Progenitor cell of endocrine pancreas (in vitro differentiated cells): ENCODE measurements at regions not wholly inside any gene's neighbourhood (a gene's known extent, or its start where the extent isn't known, plus 50 kb on each side); places are given as distances from the start of the nearest gene placed in this dataset.
"Not testable (repeated sequence)": the region's sequence is repeated elsewhere in the genome, so short reads cannot be mapped to it uniquely, and the experiment has no call there.

Source experiments
- DNase-seq: peaks from one replicate; pipeline ENCODE4 v3.0.0; 2021; ENCODE audit warnings: low spot score; ENCODE audit not compliant: unreplicated experiment
- H3K27ac Mint-ChIP-seq: 2 replicates; pipeline ENCODE4 v1.8.0; 2021; ENCODE audit warnings: mild to moderate bottlenecking, moderate library complexity, mixed read lengths
- H3K27me3 Mint-ChIP-seq: 2 replicates; pipeline ENCODE4 v1.8.0; 2021; ENCODE audit warnings: mixed read lengths
- H3K36me3 Mint-ChIP-seq: 2 replicates; pipeline ENCODE4 v1.8.0; 2022; ENCODE audit warnings: mixed read lengths; ENCODE audit not compliant: insufficient read depth
- H3K4me1 Mint-ChIP-seq: 2 replicates; pipeline ENCODE4 v1.8.0; 2021; ENCODE audit warnings: low read depth, mixed read lengths
- H3K4me3 Mint-ChIP-seq: 2 replicates; pipeline ENCODE4 v1.8.0; 2021; ENCODE audit warnings: low read depth, mild to moderate bottlenecking, moderate library complexity, mixed read lengths
- H3K9me3 Mint-ChIP-seq: 2 replicates; pipeline ENCODE4 v1.8.0; 2021; ENCODE audit warnings: low read depth, mixed read lengths
- CTCF ChIP-seq: fragments of 200-600 bp; sonication (generic); IDR thresholded peaks from one replicate; pipeline ENCODE4 v1.5.0; 2021; ENCODE audit warnings: antibody characterized with exemption, mild to moderate bottlenecking; ENCODE audit not compliant: unreplicated experiment

- Mint-ChIP-seq H3K4me1 (peaks cover 2% of the 10 kb centered on the region), H3K27me3 (peaks cover 42% of the 10 kb centered on the region), H3K36me3 (no peaks in the 10 kb centered on the region), H3K9me3 (no peaks in the 10 kb centered on the region), H3K4me3 (no peak overlapping the region), H3K27ac (no peak overlapping the region)
- TF ChIP-seq CTCF = no peak
- no peak for DNase-seq
These were observed 74.6 kb upstream of the TAB2 start for GRCh38 chr6:149242883-149243282.

DNA sequence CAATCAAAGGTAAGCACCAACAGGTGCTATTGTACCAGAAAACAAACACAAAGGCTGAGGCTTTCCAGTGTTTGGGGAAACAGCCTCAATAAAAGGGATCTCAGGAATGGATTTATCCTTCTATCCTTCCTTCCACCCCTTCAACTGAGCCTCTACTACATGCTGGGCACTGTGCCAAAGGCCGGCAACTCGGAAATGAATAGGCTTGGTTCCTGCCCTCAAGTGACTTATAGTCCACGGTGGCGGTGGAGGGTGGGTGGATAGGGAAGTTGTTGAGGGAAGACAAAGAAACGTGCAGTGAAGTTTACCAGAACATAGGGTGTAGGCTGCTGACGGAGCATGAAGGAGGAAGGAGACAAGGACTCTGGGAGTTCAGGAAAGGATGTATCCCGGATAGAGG lies 73.4 kb upstream of the TAB2 start:
- Mint-ChIP-seq H3K4me3 (no peak overlapping the region), H3K27ac (no peak overlapping the region)

GRCh38 chr6:149246691-149247384 lies 70.7 kb upstream of the TAB2 start:
- H3K9me3 Mint-ChIP-seq = no peaks in the 10 kb centered on the region
- H3K36me3 Mint-ChIP-seq = no peaks in the 10 kb centered on the region
- no peak overlapping the region for H3K4me3 Mint-ChIP-seq
- peaks cover 8% of the 10 kb centered on the region for H3K4me1 Mint-ChIP-seq
- H3K27me3 Mint-ChIP-seq = peaks cover 38% of the 10 kb centered on the region
- no peak overlapping the region for H3K27ac Mint-ChIP-seq
- no peak for TF ChIP-seq CTCF
- no peak for DNase-seq

More for the DNA sequence above, 73.4 kb upstream of the TAB2 start:
- peaks cover 32% of the 10 kb centered on the region for H3K27me3 Mint-ChIP-seq
- no peak for TF ChIP-seq CTCF
- no peaks in the 10 kb centered on the region for H3K36me3 Mint-ChIP-seq
- H3K4me1 Mint-ChIP-seq = peaks cover 6% of the 10 kb centered on the region
- DNase-seq = no peak
- H3K9me3 Mint-ChIP-seq = no peaks in the 10 kb centered on the region

DNA sequence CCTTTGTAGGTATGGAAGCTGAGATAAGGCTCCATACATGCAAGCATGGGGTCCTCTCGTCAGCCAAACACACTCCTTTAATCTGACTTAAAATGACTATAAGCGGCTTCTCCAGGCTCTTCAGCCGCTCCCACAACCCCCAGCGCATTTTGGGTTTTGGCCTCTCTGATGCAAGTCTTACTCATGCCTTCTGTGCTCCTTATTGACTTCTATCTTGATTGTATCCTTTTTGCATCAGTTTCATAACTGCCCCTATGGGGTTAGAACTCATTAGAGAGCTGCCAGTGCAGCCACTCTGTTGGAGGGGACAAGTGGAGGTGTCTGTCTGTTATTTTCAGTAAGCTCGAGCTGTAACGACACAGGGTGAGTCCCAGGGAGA lies 70.1 kb upstream of the TAB2 start:
- Mint-ChIP-seq H3K27me3 (peaks cover 36% of the 10 kb centered on the region), H3K36me3 (no peaks in the 10 kb centered on the region), H3K27ac (no peak overlapping the region), H3K4me3 (no peak overlapping the region), H3K9me3 (no peaks in the 10 kb centered on the region), H3K4me1 (peaks cover 8% of the 10 kb centered on the region)
- no peak for DNase-seq
- TF ChIP-seq CTCF = no peak

GRCh38 chr6:149248263-149248662 lies 69.2 kb upstream of the TAB2 start:
- not testable (repeated sequence) for H3K27ac Mint-ChIP-seq, H3K36me3 Mint-ChIP-seq, H3K4me1 Mint-ChIP-seq, H3K9me3 Mint-ChIP-seq, H3K4me3 Mint-ChIP-seq, DNase-seq
- peaks cover 34% of the 10 kb centered on the region for H3K27me3 Mint-ChIP-seq

DNA sequence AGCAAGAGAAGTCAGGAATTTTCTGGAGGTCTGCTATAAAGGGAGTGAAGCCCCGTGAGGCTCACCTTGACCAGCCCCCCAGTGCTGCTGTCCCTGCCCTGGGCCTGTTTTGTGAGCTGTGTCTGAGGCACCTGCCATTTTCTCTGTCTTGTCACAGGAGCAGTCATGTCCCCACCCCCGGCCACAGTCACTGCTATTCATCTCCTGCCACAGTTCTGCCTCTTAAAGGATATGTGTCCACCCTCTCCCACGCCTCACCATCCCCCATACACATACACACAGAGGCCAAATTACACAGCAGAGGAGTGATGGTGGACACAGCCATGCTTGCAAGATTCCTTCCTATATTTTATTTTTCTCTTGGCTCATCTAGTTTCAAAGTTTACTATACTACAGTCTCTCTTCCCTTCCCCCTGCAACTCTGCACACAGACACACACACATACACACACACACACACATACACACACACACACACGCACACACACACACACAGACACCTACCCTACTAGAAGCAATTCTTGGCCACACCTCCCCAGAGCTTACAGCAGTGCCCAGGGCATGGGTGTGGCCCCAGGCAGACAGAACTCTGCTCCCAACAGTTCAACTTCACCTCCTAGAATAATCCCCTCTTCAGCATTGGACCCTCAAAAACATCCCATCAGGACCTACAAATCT lies 68.7 kb upstream of the TAB2 start:
- Mint-ChIP-seq H3K4me1 (peaks cover 8% of the 10 kb centered on the region), H3K4me3 (no peak overlapping the region), H3K9me3 (no peaks in the 10 kb centered on the region), H3K36me3 (no peaks in the 10 kb centered on the region), H3K27me3 (peaks cover 28% of the 10 kb centered on the region), H3K27ac (no peak overlapping the region)
- TF ChIP-seq CTCF = no peak
- DNase-seq = no peak
